ENCODE measurements at regions not wholly inside any gene's neighbourhood (a gene's known extent, or its start where the extent isn't known, plus 50 kb on each side); places are given as distances from the start of the nearest gene placed in this dataset.

DNA sequence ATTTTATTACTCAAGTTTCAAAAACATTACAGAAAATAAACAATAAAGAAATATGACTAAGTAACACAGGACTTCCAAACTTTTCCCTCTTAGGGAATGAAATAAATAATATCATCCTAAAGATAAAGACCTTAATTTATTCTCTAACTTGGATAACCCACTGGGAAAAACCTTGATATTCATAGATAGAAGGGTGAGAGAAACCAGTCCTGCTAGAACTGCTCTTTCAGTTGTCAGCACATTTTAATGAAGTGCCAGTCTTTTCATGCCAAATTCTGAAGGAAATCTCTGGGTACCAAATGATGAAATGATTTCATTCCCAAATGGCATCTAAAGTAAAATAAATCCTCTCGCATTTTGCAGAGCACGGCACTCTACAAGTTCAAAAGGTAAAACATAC, 114.5 kb upstream of the SMIM30 start:
- Histone ChIP-seq H4K91ac (ENCODE audit: low read depth, low read length, poor library complexity) (no peak overlapping the region), H2AK5ac (ENCODE audit: low read depth, low read length) (no peak overlapping the region)

DNA sequence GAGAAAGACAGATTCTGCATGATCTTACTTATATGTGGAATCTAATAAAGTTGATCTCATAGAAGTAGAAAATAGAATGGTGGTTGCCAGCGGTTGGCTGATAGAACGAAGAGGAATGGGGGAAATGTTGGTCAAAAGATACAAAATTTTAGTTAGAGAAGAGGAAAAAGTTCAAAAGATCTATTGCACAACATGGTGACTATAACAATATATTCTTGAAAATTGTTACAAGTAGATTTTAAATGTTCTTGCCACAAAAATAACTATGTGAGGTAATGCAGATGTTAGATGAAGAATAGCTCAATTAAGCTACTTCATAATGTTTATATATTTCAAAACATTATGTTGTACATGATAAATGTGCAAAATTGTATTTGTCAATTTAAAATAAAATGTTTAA, 112.3 kb upstream of the SMIM30 start:
- Histone ChIP-seq H3K18ac (ENCODE audit: low read length) (no peak overlapping the region), H3K9me3 (replicated peaks in 1 of 2; ENCODE audit: control insufficient read depth in 2 of 2, insufficient read depth in 1 of 2, low read depth in 1 of 2, low read length in 2 of 2) (no peaks in the 10 kb centered on the region), H3K36me3 (replicated peaks in 1 of 2; ENCODE audit: control insufficient read depth in 2 of 2, insufficient read depth in 2 of 2, low read length in 2 of 2) (no peaks in the 10 kb centered on the region), H3K9ac (ENCODE audit: low read depth, low read length, poor library complexity) (no peak overlapping the region), H4K91ac (ENCODE audit: low read depth, low read length, poor library complexity) (no peak overlapping the region), H3K4me2 (ENCODE audit: insufficient read depth, low read length, poor library complexity, severe bottlenecking) (no peak overlapping the region), H3K4me3 (ENCODE audit: low read length in 2 of 2) (no peak overlapping the region), H2BK120ac (ENCODE audit: low read depth, low read length) (no peak overlapping the region), H2BK12ac (ENCODE audit: low read length) (no peak overlapping the region), H3K23ac (ENCODE audit: low read depth, low read length, poor library complexity) (no peak overlapping the region), H2BK15ac (ENCODE audit: low read length) (no peak overlapping the region), H3K27me3 (ENCODE audit: control insufficient read depth in 3 of 3, insufficient read depth in 3 of 3, low read depth in 1 of 3, low read length in 3 of 3) (no peaks in the 10 kb centered on the region), H4K8ac (ENCODE audit: low read depth, low read length) (no peak overlapping the region), H3K4ac (ENCODE audit: low read length) (no peak overlapping the region), H3K14ac (ENCODE audit: low read length) (no peak overlapping the region), H2AFZ (ENCODE audit: low read length) (no peak overlapping the region), H3K4me1 (ENCODE audit: control insufficient read depth in 2 of 2, insufficient read depth in 1 of 2, low read depth in 1 of 2, low read length in 2 of 2) (no peaks in the 10 kb centered on the region), H3K79me1 (ENCODE audit: low read depth, low read length) (no peaks in the 10 kb centered on the region), H2BK5ac (ENCODE audit: low read length) (no peak overlapping the region), H2AK5ac (ENCODE audit: low read depth, low read length) (no peak overlapping the region), H3K27ac (replicated peaks; ENCODE audit: low read length) (no peak overlapping the region)
- WGBS, 2 donors (ENCODE audit: extremely low coverage in 2 of 2, insufficient read length in 2 of 2, insufficient replicate concordance in 1 of 2): no CpG with 5 or more reads among the region's 2 CpGs
- no peak for DNase-seq (ENCODE audit: low spot score)

More for the DNA sequence above, 114.5 kb upstream of the SMIM30 start:
- DNase-seq (ENCODE audit: low spot score): no peak
- WGBS, 2 donors (ENCODE audit: extremely low coverage in 2 of 2, insufficient read length in 2 of 2, insufficient replicate concordance in 1 of 2): no CpG with 5 or more reads among the region's 2 CpGs
- H2BK5ac ChIP-seq (ENCODE audit: low read length): no peak overlapping the region
- no peak overlapping the region for H3K18ac ChIP-seq (ENCODE audit: low read length)
- H3K4me3 ChIP-seq (ENCODE audit: low read length in 2 of 2): no peak overlapping the region
- no peak overlapping the region for H2BK12ac ChIP-seq (ENCODE audit: low read length)
- H3K9ac ChIP-seq (ENCODE audit: low read depth, low read length, poor library complexity): no peak overlapping the region
- H3K4me2 ChIP-seq (ENCODE audit: insufficient read depth, low read length, poor library complexity, severe bottlenecking): no peak overlapping the region
- H3K79me1 ChIP-seq (ENCODE audit: low read depth, low read length): no peaks in the 10 kb centered on the region
- H3K36me3 ChIP-seq (replicated peaks in 1 of 2; ENCODE audit: control insufficient read depth in 2 of 2, insufficient read depth in 2 of 2, low read length in 2 of 2): no peaks in the 10 kb centered on the region
- H3K14ac ChIP-seq (ENCODE audit: low read length): no peak overlapping the region
- H4K8ac ChIP-seq (ENCODE audit: low read depth, low read length): no peak overlapping the region
- no peak overlapping the region for H3K23ac ChIP-seq (ENCODE audit: low read depth, low read length, poor library complexity)
- H3K27ac ChIP-seq (replicated peaks; ENCODE audit: low read length): no peak overlapping the region
- no peaks in the 10 kb centered on the region for H3K9me3 ChIP-seq (replicated peaks in 1 of 2; ENCODE audit: control insufficient read depth in 2 of 2, insufficient read depth in 1 of 2, low read depth in 1 of 2, low read length in 2 of 2)
- no peaks in the 10 kb centered on the region for H3K27me3 ChIP-seq (ENCODE audit: control insufficient read depth in 3 of 3, insufficient read depth in 3 of 3, low read depth in 1 of 3, low read length in 3 of 3)
- no peak overlapping the region for H2BK15ac ChIP-seq (ENCODE audit: low read length)
- H2BK120ac ChIP-seq (ENCODE audit: low read depth, low read length): no peak overlapping the region
- H2AFZ ChIP-seq (ENCODE audit: low read length): no peak overlapping the region
- no peak overlapping the region for H3K4ac ChIP-seq (ENCODE audit: low read length)
- no peaks in the 10 kb centered on the region for H3K4me1 ChIP-seq (ENCODE audit: control insufficient read depth in 2 of 2, insufficient read depth in 1 of 2, low read depth in 1 of 2, low read length in 2 of 2)

DNA sequence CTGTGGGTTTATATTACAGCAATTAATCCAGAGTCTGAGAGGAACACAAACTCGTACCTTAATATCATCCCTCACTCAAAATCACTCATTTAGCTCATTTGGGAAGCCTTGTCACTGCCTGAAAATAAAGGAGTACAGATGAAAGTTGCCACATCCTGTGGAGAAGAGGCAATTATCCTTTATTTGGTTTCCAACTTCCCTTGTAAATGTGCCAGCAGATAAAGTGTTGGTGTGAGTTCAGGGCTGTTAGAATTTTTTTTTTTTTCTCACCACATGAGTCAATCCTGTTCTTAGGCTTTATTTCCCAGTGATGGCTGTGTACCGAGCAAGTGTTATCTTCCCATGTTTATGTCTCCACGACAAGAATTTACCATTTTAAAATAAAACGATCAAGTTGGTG, 99.0 kb upstream of the SMIM30 start:
- Histone ChIP-seq H2AK5ac (ENCODE audit: low read depth, low read length) (no peak overlapping the region), H2AFZ (ENCODE audit: low read length) (no peak overlapping the region), H2BK120ac (ENCODE audit: low read depth, low read length) (no peak overlapping the region), H3K36me3 (replicated peaks in 1 of 2; ENCODE audit: control insufficient read depth in 2 of 2, insufficient read depth in 2 of 2, low read length in 2 of 2) (no peaks in the 10 kb centered on the region), H3K4ac (ENCODE audit: low read length) (no peak overlapping the region), H2BK12ac (ENCODE audit: low read length) (no peak overlapping the region), H3K9ac (ENCODE audit: low read depth, low read length, poor library complexity) (no peak overlapping the region), H4K91ac (ENCODE audit: low read depth, low read length, poor library complexity) (no peak overlapping the region), H3K18ac (ENCODE audit: low read length) (no peak overlapping the region), H3K27ac (replicated peaks; ENCODE audit: low read length) (no peak overlapping the region), H3K14ac (ENCODE audit: low read length) (no peak overlapping the region), H3K4me3 (ENCODE audit: low read length in 2 of 2) (no peak overlapping the region), H3K4me2 (ENCODE audit: insufficient read depth, low read length, poor library complexity, severe bottlenecking) (no peak overlapping the region), H3K27me3 (ENCODE audit: control insufficient read depth in 3 of 3, insufficient read depth in 3 of 3, low read depth in 1 of 3, low read length in 3 of 3) (no peaks in the 10 kb centered on the region), H4K8ac (ENCODE audit: low read depth, low read length) (no peak overlapping the region), H2BK15ac (ENCODE audit: low read length) (no peak overlapping the region), H3K79me1 (ENCODE audit: low read depth, low read length) (no peaks in the 10 kb centered on the region), H3K23ac (ENCODE audit: low read depth, low read length, poor library complexity) (no peak overlapping the region), H3K4me1 (ENCODE audit: control insufficient read depth in 2 of 2, insufficient read depth in 1 of 2, low read depth in 1 of 2, low read length in 2 of 2) (no peaks in the 10 kb centered on the region), H3K9me3 (replicated peaks in 1 of 2; ENCODE audit: control insufficient read depth in 2 of 2, insufficient read depth in 1 of 2, low read depth in 1 of 2, low read length in 2 of 2) (no peaks in the 10 kb centered on the region), H2BK5ac (ENCODE audit: low read length) (no peak overlapping the region)
- no peak for DNase-seq (ENCODE audit: low spot score)
- WGBS, 2 donors (ENCODE audit: extremely low coverage in 2 of 2, insufficient read length in 2 of 2, insufficient replicate concordance in 1 of 2): no CpG with 5 or more reads among the region's 4 CpGs

DNA sequence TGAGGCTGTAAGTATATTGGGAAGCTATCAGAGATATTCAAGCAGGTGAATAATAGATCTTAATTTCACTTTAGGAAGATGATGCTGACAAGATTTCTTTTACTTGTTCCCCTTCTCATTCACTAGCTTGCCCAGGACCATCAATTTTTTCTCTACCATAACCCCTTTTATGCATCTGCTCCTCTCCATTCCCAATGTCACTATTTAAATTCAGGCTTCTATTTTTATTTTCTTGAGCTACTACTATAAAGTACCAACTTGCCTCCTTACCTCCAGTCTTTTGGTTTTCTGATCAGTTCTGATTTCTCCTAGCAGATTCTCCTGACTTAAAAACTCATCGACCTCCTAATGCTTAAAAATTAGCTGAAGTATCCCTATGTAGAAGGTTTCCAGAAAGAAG, 97.7 kb upstream of the SMIM30 start:
- no peak overlapping the region for H3K4ac ChIP-seq (ENCODE audit: low read length)
- WGBS, 2 donors (ENCODE audit: extremely low coverage in 2 of 2, insufficient read length in 2 of 2, insufficient replicate concordance in 1 of 2): no CpG with 5 or more reads among the region's 1 CpG
- no peaks in the 10 kb centered on the region for H3K4me1 ChIP-seq (ENCODE audit: control insufficient read depth in 2 of 2, insufficient read depth in 1 of 2, low read depth in 1 of 2, low read length in 2 of 2)
- no peak overlapping the region for H3K4me3 ChIP-seq (ENCODE audit: low read length in 2 of 2)
- no peak overlapping the region for H2BK120ac ChIP-seq (ENCODE audit: low read depth, low read length)
- no peak for DNase-seq (ENCODE audit: low spot score)
- H3K4me2 ChIP-seq (ENCODE audit: insufficient read depth, low read length, poor library complexity, severe bottlenecking): no peak overlapping the region
- no peak overlapping the region for H4K91ac ChIP-seq (ENCODE audit: low read depth, low read length, poor library complexity)
- H3K27me3 ChIP-seq (ENCODE audit: control insufficient read depth in 3 of 3, insufficient read depth in 3 of 3, low read depth in 1 of 3, low read length in 3 of 3): no peaks in the 10 kb centered on the region
- H2AFZ ChIP-seq (ENCODE audit: low read length): no peak overlapping the region
- H4K8ac ChIP-seq (ENCODE audit: low read depth, low read length): no peak overlapping the region
- no peaks in the 10 kb centered on the region for H3K9me3 ChIP-seq (replicated peaks in 1 of 2; ENCODE audit: control insufficient read depth in 2 of 2, insufficient read depth in 1 of 2, low read depth in 1 of 2, low read length in 2 of 2)
- H2BK15ac ChIP-seq (ENCODE audit: low read length): no peak overlapping the region
- H2BK5ac ChIP-seq (ENCODE audit: low read length): no peak overlapping the region
- no peak overlapping the region for H3K9ac ChIP-seq (ENCODE audit: low read depth, low read length, poor library complexity)
- no peaks in the 10 kb centered on the region for H3K36me3 ChIP-seq (replicated peaks in 1 of 2; ENCODE audit: control insufficient read depth in 2 of 2, insufficient read depth in 2 of 2, low read length in 2 of 2)
- H3K18ac ChIP-seq (ENCODE audit: low read length): no peak overlapping the region
- H3K79me1 ChIP-seq (ENCODE audit: low read depth, low read length): no peaks in the 10 kb centered on the region
- H3K14ac ChIP-seq (ENCODE audit: low read length): no peak overlapping the region
- no peak overlapping the region for H2AK5ac ChIP-seq (ENCODE audit: low read depth, low read length)
- no peak overlapping the region for H3K23ac ChIP-seq (ENCODE audit: low read depth, low read length, poor library complexity)
- no peak overlapping the region for H2BK12ac ChIP-seq (ENCODE audit: low read length)
- no peak overlapping the region for H3K27ac ChIP-seq (replicated peaks; ENCODE audit: low read length)
